ENCODE measurements at regions not wholly inside any gene's neighbourhood (a gene's known extent, or its start where the extent isn't known, plus 50 kb on each side); places are given as distances from the start of the nearest gene placed in this dataset.

GRCh38 chr11:80948781-80949180 is 1508.0 kb upstream of the TENM4 start:
- DNase-seq (ENCODE audit: low read depth) = no peak
- no peak for FAIRE-seq
- H3K36me3 ChIP-seq (ENCODE audit: control insufficient read depth, insufficient read depth, low read length) = no peaks in the 10 kb centered on the region
- no peaks in the 10 kb centered on the region for H3K27me3 ChIP-seq (ENCODE audit: control insufficient read depth, insufficient read depth, low read length)
- TF ChIP-seq, protein P1, sequence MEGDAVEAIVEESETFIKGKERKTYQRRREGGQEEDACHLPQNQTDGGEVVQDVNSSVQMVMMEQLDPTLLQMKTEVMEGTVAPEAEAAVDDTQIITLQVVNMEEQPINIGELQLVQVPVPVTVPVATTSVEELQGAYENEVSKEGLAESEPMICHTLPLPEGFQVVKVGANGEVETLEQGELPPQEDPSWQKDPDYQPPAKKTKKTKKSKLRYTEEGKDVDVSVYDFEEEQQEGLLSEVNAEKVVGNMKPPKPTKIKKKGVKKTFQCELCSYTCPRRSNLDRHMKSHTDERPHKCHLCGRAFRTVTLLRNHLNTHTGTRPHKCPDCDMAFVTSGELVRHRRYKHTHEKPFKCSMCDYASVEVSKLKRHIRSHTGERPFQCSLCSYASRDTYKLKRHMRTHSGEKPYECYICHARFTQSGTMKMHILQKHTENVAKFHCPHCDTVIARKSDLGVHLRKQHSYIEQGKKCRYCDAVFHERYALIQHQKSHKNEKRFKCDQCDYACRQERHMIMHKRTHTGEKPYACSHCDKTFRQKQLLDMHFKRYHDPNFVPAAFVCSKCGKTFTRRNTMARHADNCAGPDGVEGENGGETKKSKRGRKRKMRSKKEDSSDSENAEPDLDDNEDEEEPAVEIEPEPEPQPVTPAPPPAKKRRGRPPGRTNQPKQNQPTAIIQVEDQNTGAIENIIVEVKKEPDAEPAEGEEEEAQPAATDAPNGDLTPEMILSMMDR (IDR thresholded peaks at IDR 0.05; ENCODE audit: insufficient read depth, low read length, severe bottlenecking) = no peak
- no peak overlapping the region for H3K4me3 ChIP-seq (ENCODE audit: low read depth, low read length)

DNA sequence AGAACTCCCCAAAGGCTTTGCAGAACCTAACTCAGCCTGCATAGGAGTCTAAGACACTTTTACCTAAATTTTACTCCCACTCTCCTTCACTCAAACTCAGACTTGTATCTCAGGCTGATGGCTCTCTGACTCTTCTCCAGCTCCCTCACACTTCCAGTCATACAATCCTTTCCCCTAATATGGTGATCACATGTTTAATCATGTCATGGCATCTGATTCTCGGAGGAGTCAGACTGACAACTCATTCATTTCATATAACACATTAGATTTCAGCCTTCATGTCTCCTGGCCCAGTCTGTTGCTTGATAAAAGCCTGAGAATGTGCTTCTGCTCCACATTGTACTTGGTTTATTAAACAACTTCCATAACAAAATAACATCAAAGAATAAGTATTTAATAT is 1503.9 kb upstream of the TENM4 start:
- DNase-seq (ENCODE audit: low read depth) = peak; percentile 88
- no peak overlapping the region for H3K4me3 ChIP-seq (ENCODE audit: low read depth, low read length)
- TF ChIP-seq, protein P1 (IDR thresholded peaks at IDR 0.05; ENCODE audit: insufficient read depth, low read length, severe bottlenecking) = no peak
- FAIRE-seq = no peak
- no peaks in the 10 kb centered on the region for H3K27me3 ChIP-seq (ENCODE audit: control insufficient read depth, insufficient read depth, low read length)
- H3K36me3 ChIP-seq (ENCODE audit: control insufficient read depth, insufficient read depth, low read length) = no peaks in the 10 kb centered on the region

GRCh38 chr11:80943226-80943625 is 1502.4 kb upstream of the TENM4 start:
- no peak overlapping the region for H3K4me3 ChIP-seq (ENCODE audit: low read depth, low read length)
- TF ChIP-seq, protein P1 (IDR thresholded peaks at IDR 0.05; ENCODE audit: insufficient read depth, low read length, severe bottlenecking) = no peak

GRCh38 chr11:80937842-80938241 is 1497.0 kb upstream of the TENM4 start:
- Histone ChIP-seq H3K4me3 (ENCODE audit: low read depth, low read length) (no peak overlapping the region), H3K27me3 (ENCODE audit: control insufficient read depth, insufficient read depth, low read length) (no peaks in the 10 kb centered on the region), H3K36me3 (ENCODE audit: control insufficient read depth, insufficient read depth, low read length) (no peaks in the 10 kb centered on the region)
- TF ChIP-seq, protein P1 (IDR thresholded peaks at IDR 0.05; ENCODE audit: insufficient read depth, low read length, severe bottlenecking) = no peak
- no peak for FAIRE-seq
- DNase-seq (ENCODE audit: low read depth) = peak; percentile 59

More at GRCh38 chr11:80943226-80943625, 1502.4 kb upstream of the TENM4 start:
- FAIRE-seq (no peak), DNase-seq (ENCODE audit: low read depth) (no peak)
- Histone ChIP-seq H3K27me3 (ENCODE audit: control insufficient read depth, insufficient read depth, low read length) (no peaks in the 10 kb centered on the region), H3K36me3 (ENCODE audit: control insufficient read depth, insufficient read depth, low read length) (no peaks in the 10 kb centered on the region)

- no peaks in the 10 kb centered on the region for H3K36me3 ChIP-seq (ENCODE audit: control insufficient read depth, insufficient read depth, low read length)
- TF ChIP-seq, protein P1 (IDR thresholded peaks at IDR 0.05; ENCODE audit: insufficient read depth, low read length, severe bottlenecking) = no peak
- FAIRE-seq (no peak), DNase-seq (ENCODE audit: low read depth) (no peak)
- H3K4me3 ChIP-seq (ENCODE audit: low read depth, low read length) = no peak overlapping the region
- H3K27me3 ChIP-seq (ENCODE audit: control insufficient read depth, insufficient read depth, low read length) = no peaks in the 10 kb centered on the region
Measured at GRCh38 chr11:80930038-80930437, 1489.2 kb upstream of the TENM4 start.

DNA sequence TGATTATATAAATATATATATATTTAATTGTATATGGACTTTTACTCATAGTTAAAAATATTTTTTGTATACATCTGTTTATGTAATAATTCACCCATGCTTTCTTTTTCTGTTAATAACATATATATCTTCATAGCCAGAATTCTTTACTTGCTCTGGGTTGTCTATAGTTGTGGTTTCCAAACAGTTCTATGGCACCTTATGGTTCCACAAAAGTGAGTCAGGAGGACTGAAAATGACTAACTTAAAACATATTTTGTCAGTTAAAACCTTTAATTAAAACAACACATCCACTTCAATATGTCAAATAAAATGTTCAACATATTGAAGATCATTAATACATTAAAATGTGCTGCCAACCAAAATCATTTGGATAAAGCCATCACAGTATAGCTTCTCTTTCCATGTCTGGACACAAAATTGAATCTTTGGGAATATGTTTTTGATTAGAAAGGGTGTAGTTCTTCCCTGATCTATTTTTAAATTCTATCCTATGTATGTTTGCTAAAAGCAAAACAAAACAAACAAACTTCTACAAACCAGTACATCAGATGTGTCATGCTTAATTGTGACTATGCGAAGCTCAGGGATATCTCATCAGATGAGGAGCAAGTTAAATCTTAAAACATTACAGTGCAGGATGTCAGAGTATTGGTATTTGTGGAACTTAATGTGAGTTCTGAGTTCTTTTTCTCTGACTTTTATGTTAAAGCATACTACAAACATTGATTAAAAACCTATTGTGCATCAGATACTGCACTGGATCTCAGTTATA is 1488.4 kb upstream of the TENM4 start:
- no peaks in the 10 kb centered on the region for H3K27me3 ChIP-seq (ENCODE audit: control insufficient read depth, insufficient read depth, low read length)
- TF ChIP-seq, protein P1 (IDR thresholded peaks at IDR 0.05; ENCODE audit: insufficient read depth, low read length, severe bottlenecking) = no peak
- H3K36me3 ChIP-seq (ENCODE audit: control insufficient read depth, insufficient read depth, low read length) = no peaks in the 10 kb centered on the region
- H3K4me3 ChIP-seq (ENCODE audit: low read depth, low read length) = no peak overlapping the region
- DNase-seq (ENCODE audit: low read depth) (peak; percentile 13), FAIRE-seq (no peak)
